ENCODE measurements at regions not wholly inside any gene's neighbourhood (a gene's known extent, or its start where the extent isn't known, plus 50 kb on each side); places are given as distances from the start of the nearest gene placed in this dataset.

DNA sequence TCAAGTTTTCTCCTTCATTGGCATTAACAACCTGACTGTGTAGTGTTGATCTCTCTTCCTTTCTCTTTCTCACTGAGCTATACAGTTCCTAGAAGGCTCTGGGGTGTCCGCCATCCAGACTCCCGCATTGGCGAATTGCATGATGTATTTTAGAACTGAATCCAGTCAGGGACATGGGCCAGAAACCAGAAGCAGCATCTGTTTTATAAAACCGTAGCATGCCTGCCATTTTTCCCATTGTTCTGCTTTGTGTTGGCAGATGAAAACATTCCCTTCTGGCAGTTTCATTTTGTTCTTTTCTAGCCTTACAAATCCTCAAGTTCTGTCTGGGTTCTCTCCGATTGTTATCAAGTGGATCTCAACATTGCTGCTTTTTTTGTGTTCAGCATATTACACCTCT lies 268.3 kb upstream of the SEL1L start:
- WGBS, 2 donors, result 48 to 68% methylated on average over 5 of the region's 5 CpGs
- H3K27ac ChIP-seq, result no peak overlapping the region
- TF ChIP-seq, protein P1, sequence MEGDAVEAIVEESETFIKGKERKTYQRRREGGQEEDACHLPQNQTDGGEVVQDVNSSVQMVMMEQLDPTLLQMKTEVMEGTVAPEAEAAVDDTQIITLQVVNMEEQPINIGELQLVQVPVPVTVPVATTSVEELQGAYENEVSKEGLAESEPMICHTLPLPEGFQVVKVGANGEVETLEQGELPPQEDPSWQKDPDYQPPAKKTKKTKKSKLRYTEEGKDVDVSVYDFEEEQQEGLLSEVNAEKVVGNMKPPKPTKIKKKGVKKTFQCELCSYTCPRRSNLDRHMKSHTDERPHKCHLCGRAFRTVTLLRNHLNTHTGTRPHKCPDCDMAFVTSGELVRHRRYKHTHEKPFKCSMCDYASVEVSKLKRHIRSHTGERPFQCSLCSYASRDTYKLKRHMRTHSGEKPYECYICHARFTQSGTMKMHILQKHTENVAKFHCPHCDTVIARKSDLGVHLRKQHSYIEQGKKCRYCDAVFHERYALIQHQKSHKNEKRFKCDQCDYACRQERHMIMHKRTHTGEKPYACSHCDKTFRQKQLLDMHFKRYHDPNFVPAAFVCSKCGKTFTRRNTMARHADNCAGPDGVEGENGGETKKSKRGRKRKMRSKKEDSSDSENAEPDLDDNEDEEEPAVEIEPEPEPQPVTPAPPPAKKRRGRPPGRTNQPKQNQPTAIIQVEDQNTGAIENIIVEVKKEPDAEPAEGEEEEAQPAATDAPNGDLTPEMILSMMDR (IDR thresholded peaks at IDR 0.05), result no peak
- no peak for TF ChIP-seq POLR2A (IDR thresholded peaks at IDR 0.05)
- H3K4me3 ChIP-seq (replicated peaks in 1 of 3), result no peak overlapping the region
- no peaks in the 10 kb centered on the region for H3K4me1 ChIP-seq
- no peak for DNase-seq
- H3K9me3 ChIP-seq, result no peaks in the 10 kb centered on the region
- no peaks in the 10 kb centered on the region for H3K27me3 ChIP-seq
- no peaks in the 10 kb centered on the region for H3K36me3 ChIP-seq
- intact Hi-C loops (cut with DNase I), result no loop called here

DNA sequence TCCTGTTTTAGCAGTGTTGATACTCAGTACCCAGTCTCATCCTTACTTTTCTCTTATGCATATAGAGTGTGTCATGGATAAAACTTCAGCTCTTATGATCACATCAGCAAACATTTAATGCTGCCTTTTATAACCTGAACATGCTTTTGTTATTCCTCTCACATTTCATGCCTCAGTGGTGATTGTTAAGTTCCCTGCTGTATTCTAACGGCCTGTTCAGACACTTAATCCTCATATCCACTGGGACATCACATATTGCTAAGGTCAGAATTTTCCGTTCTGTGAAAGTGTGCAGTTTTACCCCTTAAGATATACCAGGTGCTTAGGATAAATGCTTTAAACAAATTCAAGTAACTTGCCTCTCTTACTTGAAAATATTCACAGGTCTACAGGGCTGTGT lies 268.7 kb upstream of the SEL1L start:
- no peak for TF ChIP-seq POLR2A (IDR thresholded peaks at IDR 0.05)
- TF ChIP-seq, protein P1 (IDR thresholded peaks at IDR 0.05), result no peak
- no peaks in the 10 kb centered on the region for H3K4me1 ChIP-seq
- no peaks in the 10 kb centered on the region for H3K9me3 ChIP-seq
- no peak for DNase-seq
- H3K4me3 ChIP-seq (replicated peaks in 1 of 3), result no peak overlapping the region
- intact Hi-C loops (cut with DNase I), result no loop called here
- no peaks in the 10 kb centered on the region for H3K27me3 ChIP-seq
- H3K36me3 ChIP-seq, result no peaks in the 10 kb centered on the region
- no peak overlapping the region for H3K27ac ChIP-seq
- WGBS, 2 donors, result 35 to 36% methylated on average over 2 of the region's 2 CpGs

DNA sequence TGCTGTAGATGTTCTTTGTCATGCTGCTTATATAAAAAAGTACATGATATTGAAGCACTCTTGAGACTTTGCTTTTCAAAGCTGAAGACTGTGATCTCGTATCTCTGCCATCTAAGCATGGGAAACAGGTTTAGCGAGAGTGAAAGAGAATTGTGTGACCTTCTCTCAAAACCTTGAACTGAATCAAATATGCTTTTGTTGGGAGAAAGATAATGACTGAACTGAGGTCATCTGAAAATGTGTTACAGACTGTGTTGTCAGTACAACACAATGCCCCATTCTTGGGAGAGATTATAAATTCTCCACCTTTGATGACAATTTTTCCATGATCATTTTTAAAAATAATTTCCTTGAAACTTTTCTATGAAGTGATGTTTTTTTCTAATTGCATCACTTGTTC lies 272.1 kb upstream of the SEL1L start:
- H3K36me3 ChIP-seq, result no peaks in the 10 kb centered on the region
- no peak overlapping the region for H3K4me3 ChIP-seq (replicated peaks in 1 of 3)
- H3K27me3 ChIP-seq, result no peaks in the 10 kb centered on the region
- no peaks in the 10 kb centered on the region for H3K4me1 ChIP-seq
- DNase-seq, result no peak
- H3K9me3 ChIP-seq, result no peaks in the 10 kb centered on the region
- intact Hi-C loops (cut with DNase I), result no loop called here
- H3K27ac ChIP-seq, result no peak overlapping the region
- WGBS, 2 donors, result 31 to 42% methylated on average over 2 of the region's 2 CpGs
- TF ChIP-seq, protein P1 (IDR thresholded peaks at IDR 0.05), result no peak
- no peak for TF ChIP-seq POLR2A (IDR thresholded peaks at IDR 0.05)

DNA sequence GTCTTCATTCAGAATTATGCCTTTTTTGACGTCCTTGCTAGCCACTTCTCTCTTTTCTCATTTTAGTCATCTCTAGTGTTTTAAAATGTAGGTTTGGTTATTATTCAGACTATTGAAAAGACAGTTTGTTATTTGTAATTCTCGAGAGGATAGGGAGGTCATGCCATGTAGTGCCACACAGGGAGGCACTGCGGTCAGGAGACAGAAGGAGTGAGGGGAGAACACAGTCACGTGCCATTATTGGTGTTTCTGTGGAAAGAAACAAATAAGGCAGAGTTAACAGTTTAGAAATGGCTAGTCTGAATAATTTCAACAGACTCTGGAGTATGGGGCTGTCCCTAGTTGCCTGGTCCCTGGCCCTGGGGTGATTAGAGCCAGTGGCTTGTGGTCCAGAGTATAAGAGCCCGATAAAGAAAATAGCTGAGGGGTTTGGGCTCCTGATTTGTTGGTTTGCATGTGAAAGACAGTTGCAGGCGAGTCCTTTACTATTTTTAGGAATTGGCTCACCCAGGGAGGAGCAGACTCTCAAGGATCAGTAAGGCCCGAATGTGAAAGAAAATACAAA lies 278.1 kb upstream of the SEL1L start:
- Histone ChIP-seq H3K27ac (no peak overlapping the region), H3K9me3 (no peaks in the 10 kb centered on the region), H3K4me1 (no peaks in the 10 kb centered on the region), H3K27me3 (no peaks in the 10 kb centered on the region), H3K4me3 (replicated peaks in 1 of 3) (no peak overlapping the region), H3K36me3 (no peaks in the 10 kb centered on the region)
- intact Hi-C loops (cut with DNase I), result no loop called here
- 84 to 90% methylated on average over 7 of the region's 7 CpGs for WGBS, 2 donors
- no peak for TF ChIP-seq POLR2A (IDR thresholded peaks at IDR 0.05)
- TF ChIP-seq, protein P1 (IDR thresholded peaks at IDR 0.05), result no peak
- no peak for DNase-seq

DNA sequence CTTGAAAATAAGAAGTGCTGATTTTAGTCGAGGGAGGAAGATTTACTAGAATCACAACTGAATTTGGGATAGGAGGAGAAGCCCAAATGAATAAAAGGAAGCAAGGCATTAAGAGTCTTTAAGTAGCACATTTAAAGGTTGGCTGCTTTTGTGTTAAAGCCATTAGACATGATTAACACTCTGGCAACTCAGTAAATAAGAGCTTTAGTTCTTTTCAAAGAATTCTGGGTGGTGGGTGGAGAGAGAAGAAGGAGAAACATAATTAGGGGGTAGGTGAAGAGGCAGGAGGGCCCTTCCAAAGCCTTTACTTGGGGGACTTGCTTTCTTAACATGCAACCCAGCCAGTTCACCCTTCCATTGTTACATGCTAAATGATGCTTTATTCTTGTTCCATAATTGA lies 284.6 kb upstream of the SEL1L start:
- no peaks in the 10 kb centered on the region for H3K36me3 ChIP-seq
- TF ChIP-seq, protein P1 (IDR thresholded peaks at IDR 0.05), result no peak
- TF ChIP-seq POLR2A (IDR thresholded peaks at IDR 0.05), result no peak
- H3K9me3 ChIP-seq, result no peaks in the 10 kb centered on the region
- no peaks in the 10 kb centered on the region for H3K27me3 ChIP-seq
- no peak overlapping the region for H3K4me3 ChIP-seq (replicated peaks in 1 of 3)
- H3K4me1 ChIP-seq, result no peaks in the 10 kb centered on the region
- no peak overlapping the region for H3K27ac ChIP-seq
- DNase-seq, result no peak
- WGBS, 2 donors, result 35 to 38% methylated on average over 1 of the region's 1 CpG
- intact Hi-C loops (cut with DNase I), result no loop called here
